ENCODE measurements at regions not wholly inside any gene's neighbourhood (a gene's known extent, or its start where the extent isn't known, plus 50 kb on each side); places are given as distances from the start of the nearest gene placed in this dataset.
"Not testable (repeated sequence)": the region's sequence is repeated elsewhere in the genome, so short reads cannot be mapped to it uniquely, and the experiment has no call there.

DNA sequence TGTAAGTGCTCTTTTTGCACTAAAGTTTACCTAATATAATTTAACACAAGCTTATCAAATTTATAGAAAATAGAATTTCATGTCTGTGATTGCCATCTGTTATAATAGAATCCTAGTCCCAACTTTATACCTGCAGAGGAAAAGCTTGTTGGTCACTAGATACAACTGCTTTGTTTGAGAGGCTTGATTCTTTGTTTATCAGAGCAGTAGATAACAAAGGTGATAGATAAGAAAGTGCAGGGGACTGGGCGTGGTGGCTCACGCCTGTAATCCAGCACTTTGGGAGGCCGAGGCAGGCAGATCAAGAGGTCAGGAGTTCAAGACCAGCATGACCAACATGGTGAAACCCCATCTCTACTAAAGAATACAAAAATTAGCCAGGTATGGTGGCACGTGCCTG, 528.0 kb downstream of the STK39 start:
- no peaks in the 10 kb centered on the region for H3K4me1 ChIP-seq (ENCODE audit: control insufficient read depth in 5 of 5, insufficient read depth in 5 of 5, low read length in 5 of 5)
- peaks cover 0 to 2% (median 0%) of the 10 kb centered on the region in 4 donors for H3K9me3 ChIP-seq (ENCODE audit: control insufficient read depth in 4 of 4, insufficient read depth in 3 of 4, low read length in 3 of 4)
- no peak for ATAC-seq (ENCODE audit: insufficient read depth, low FRiP score)
- H3K27ac ChIP-seq (ENCODE audit: low read depth in 1 of 2, low read length in 1 of 2) = no peak overlapping the region
- H3K4me3 ChIP-seq = no peak overlapping the region
- H3K36me3 ChIP-seq (ENCODE audit: control insufficient read depth in 4 of 4, insufficient read depth in 4 of 4, low read length in 4 of 4) = no peaks in the 10 kb centered on the region
- H3K27me3 ChIP-seq (ENCODE audit: control insufficient read depth in 3 of 3, insufficient read depth in 3 of 3, low read length in 2 of 3) = no peaks in the 10 kb centered on the region
- no peak overlapping the region for H3K9ac ChIP-seq (ENCODE audit: insufficient read depth in 1 of 2, low read length in 2 of 2)
- TF ChIP-seq, protein P1, sequence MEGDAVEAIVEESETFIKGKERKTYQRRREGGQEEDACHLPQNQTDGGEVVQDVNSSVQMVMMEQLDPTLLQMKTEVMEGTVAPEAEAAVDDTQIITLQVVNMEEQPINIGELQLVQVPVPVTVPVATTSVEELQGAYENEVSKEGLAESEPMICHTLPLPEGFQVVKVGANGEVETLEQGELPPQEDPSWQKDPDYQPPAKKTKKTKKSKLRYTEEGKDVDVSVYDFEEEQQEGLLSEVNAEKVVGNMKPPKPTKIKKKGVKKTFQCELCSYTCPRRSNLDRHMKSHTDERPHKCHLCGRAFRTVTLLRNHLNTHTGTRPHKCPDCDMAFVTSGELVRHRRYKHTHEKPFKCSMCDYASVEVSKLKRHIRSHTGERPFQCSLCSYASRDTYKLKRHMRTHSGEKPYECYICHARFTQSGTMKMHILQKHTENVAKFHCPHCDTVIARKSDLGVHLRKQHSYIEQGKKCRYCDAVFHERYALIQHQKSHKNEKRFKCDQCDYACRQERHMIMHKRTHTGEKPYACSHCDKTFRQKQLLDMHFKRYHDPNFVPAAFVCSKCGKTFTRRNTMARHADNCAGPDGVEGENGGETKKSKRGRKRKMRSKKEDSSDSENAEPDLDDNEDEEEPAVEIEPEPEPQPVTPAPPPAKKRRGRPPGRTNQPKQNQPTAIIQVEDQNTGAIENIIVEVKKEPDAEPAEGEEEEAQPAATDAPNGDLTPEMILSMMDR (IDR thresholded peaks at IDR 0.05; ENCODE audit: control extremely low read depth, extremely low read depth) = no peak
- WGBS, 2 donors = 79 to 87% methylated on average over 4 of the region's 4 CpGs
- DNase-seq = no peak

DNA sequence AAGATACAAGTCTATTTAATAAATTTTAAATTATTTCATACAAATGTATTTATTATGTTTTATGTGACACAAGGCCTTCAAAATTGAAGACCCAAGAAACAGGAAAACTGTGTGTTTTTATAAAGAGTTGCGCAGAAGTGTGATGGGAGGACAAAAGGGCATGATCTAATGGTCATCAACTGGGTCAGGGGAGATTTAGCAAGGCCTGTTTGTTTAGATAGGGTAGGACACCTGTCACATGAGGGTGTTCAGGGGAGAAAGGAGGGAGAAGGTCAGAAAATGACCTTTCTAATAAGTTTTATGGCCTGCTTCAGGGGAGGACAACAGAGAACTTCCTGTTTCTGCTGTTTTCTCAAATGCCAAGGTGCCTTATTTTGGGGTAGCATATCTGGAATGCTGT, 528.8 kb downstream of the STK39 start:
- DNase-seq = no peak
- Histone ChIP-seq H3K27me3 (ENCODE audit: control insufficient read depth in 3 of 3, insufficient read depth in 3 of 3, low read length in 2 of 3) (no peaks in the 10 kb centered on the region), H3K9me3 (ENCODE audit: control insufficient read depth in 4 of 4, insufficient read depth in 3 of 4, low read length in 3 of 4) (peaks cover 0 to 2% (median 0%) of the 10 kb centered on the region in 4 donors), H3K27ac (ENCODE audit: low read depth in 1 of 2, low read length in 1 of 2) (no peak overlapping the region), H3K4me1 (ENCODE audit: control insufficient read depth in 5 of 5, insufficient read depth in 5 of 5, low read length in 5 of 5) (no peaks in the 10 kb centered on the region), H3K4me3 (no peak overlapping the region), H3K9ac (ENCODE audit: insufficient read depth in 1 of 2, low read length in 2 of 2) (no peak overlapping the region), H3K36me3 (ENCODE audit: control insufficient read depth in 4 of 4, insufficient read depth in 4 of 4, low read length in 4 of 4) (no peaks in the 10 kb centered on the region)
- WGBS, 2 donors = 94 to 98% methylated on average over 1 of the region's 1 CpG
- ATAC-seq (ENCODE audit: insufficient read depth, low FRiP score) = no peak
- TF ChIP-seq, protein P1 (IDR thresholded peaks at IDR 0.05; ENCODE audit: control extremely low read depth, extremely low read depth) = no peak

DNA sequence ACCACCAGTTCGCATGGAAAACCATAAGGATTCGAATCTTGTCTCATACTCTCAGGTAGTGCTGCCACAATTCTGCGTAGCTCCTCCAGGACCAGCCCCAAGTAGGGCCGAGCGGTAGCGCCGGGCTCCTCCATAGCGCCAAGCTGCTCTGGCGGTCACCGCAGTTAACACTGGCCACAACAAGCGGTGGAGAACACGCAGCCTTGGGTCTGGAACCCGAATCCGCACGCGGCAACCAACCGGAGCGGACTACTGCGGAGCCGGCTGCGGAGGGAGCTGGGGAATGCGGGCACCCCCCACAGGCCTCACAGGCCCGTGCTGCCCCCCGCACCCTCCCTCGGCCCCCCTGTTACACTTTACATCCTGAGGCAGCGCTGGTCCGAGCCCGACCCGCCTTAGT, 531.5 kb downstream of the STK39 start:
- ATAC-seq (ENCODE audit: insufficient read depth, low FRiP score) (no peak), DNase-seq (no peak)
- H3K9me3 ChIP-seq (ENCODE audit: control insufficient read depth in 4 of 4, insufficient read depth in 3 of 4, low read length in 3 of 4) = peaks cover 0 to 2% (median 0%) of the 10 kb centered on the region in 4 donors
- H3K4me1 ChIP-seq (ENCODE audit: control insufficient read depth in 5 of 5, insufficient read depth in 5 of 5, low read length in 5 of 5) = no peaks in the 10 kb centered on the region
- 87 to 89% methylated on average over 29 of the region's 29 CpGs for WGBS, 2 donors
- no peak overlapping the region for H3K9ac ChIP-seq (ENCODE audit: insufficient read depth in 1 of 2, low read length in 2 of 2)
- no peaks in the 10 kb centered on the region for H3K36me3 ChIP-seq (ENCODE audit: control insufficient read depth in 4 of 4, insufficient read depth in 4 of 4, low read length in 4 of 4)
- no peak overlapping the region for H3K27ac ChIP-seq (ENCODE audit: low read depth in 1 of 2, low read length in 1 of 2)
- no peaks in the 10 kb centered on the region for H3K27me3 ChIP-seq (ENCODE audit: control insufficient read depth in 3 of 3, insufficient read depth in 3 of 3, low read length in 2 of 3)
- TF ChIP-seq, protein P1 (IDR thresholded peaks at IDR 0.05; ENCODE audit: control extremely low read depth, extremely low read depth) = no peak
- H3K4me3 ChIP-seq = no peak overlapping the region

DNA sequence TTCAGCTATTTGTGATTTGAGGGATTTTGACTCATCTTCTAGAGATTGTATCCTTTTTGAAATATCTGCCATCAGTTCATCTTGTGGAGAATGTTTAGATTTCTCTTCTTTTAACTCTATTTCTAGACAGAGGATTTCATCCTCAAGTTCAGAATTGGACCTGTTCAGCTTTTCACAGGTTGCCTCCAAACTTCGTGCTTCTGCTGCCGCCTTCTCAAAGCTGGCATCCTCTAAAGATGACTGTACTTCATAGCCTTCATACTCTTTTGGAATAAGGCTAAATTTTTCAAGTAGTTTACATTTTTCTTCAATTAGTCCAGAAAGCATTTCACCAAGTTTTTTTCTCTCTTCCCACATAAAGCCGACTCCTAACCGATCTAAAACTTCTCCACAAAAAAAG, 531.9 kb downstream of the STK39 start:
- H3K9ac ChIP-seq (ENCODE audit: insufficient read depth in 1 of 2, low read length in 2 of 2); H3K4me3 ChIP-seq; DNase-seq; ATAC-seq (ENCODE audit: insufficient read depth, low FRiP score); H3K27ac ChIP-seq (ENCODE audit: low read depth in 1 of 2, low read length in 1 of 2); H3K27me3 ChIP-seq (ENCODE audit: control insufficient read depth in 3 of 3, insufficient read depth in 3 of 3, low read length in 2 of 3); H3K9me3 ChIP-seq (ENCODE audit: control insufficient read depth in 4 of 4, insufficient read depth in 3 of 4, low read length in 3 of 4); H3K36me3 ChIP-seq (ENCODE audit: control insufficient read depth in 4 of 4, insufficient read depth in 4 of 4, low read length in 4 of 4); H3K4me1 ChIP-seq (ENCODE audit: control insufficient read depth in 5 of 5, insufficient read depth in 5 of 5, low read length in 5 of 5): not testable (repeated sequence)
- WGBS, 2 donors = 91 to 95% methylated on average over 4 of the region's 4 CpGs
